ENCODE measurements at regions not wholly inside any gene's neighbourhood (a gene's known extent, or its start where the extent isn't known, plus 50 kb on each side); places are given as distances from the start of the nearest gene placed in this dataset.
"Not testable (repeated sequence)": the region's sequence is repeated elsewhere in the genome, so short reads cannot be mapped to it uniquely, and the experiment has no call there.

GRCh38 chr21:28132713-28133112, 860.0 kb downstream of the LTN1 start:
- H3K36me3 ChIP-seq = no peaks in the 10 kb centered on the region
- no peak for DNase-seq
- TF ChIP-seq POLR2A (IDR thresholded peaks at IDR 0.05) = no peak
- no peak for TF ChIP-seq CTCF (IDR thresholded peaks at IDR 0.05)
- no peaks in the 10 kb centered on the region for H3K4me1 ChIP-seq
- peaks cover 0 to 9% (median 0%) of the 10 kb centered on the region in 4 donors for H3K9me3 ChIP-seq
- H3K4me3 ChIP-seq = no peak overlapping the region
- H3K27me3 ChIP-seq = no peaks in the 10 kb centered on the region
- H3K27ac ChIP-seq = no peak overlapping the region

- Histone ChIP-seq H3K4me3 (no peak overlapping the region), H3K4me1 (no peaks in the 10 kb centered on the region), H3K27me3 (no peaks in the 10 kb centered on the region), H3K27ac (no peak overlapping the region), H3K36me3 (no peaks in the 10 kb centered on the region), H3K9me3 (peaks cover 0 to 9% (median 0%) of the 10 kb centered on the region in 4 donors)
- TF ChIP-seq POLR2A (IDR thresholded peaks at IDR 0.05) (no peak), CTCF (IDR thresholded peaks at IDR 0.05) (no peak)
- no peak for DNase-seq
Measured at GRCh38 chr21:28127175-28127785, 865.4 kb downstream of the LTN1 start.

GRCh38 chr21:28126521-28127174, 866.0 kb downstream of the LTN1 start:
- H3K27ac ChIP-seq = no peak overlapping the region
- TF ChIP-seq POLR2A (IDR thresholded peaks at IDR 0.05) (no peak), CTCF (IDR thresholded peaks at IDR 0.05) (no peak)
- H3K9me3 ChIP-seq = peaks cover 0 to 9% (median 0%) of the 10 kb centered on the region in 4 donors
- no peaks in the 10 kb centered on the region for H3K4me1 ChIP-seq
- no peaks in the 10 kb centered on the region for H3K27me3 ChIP-seq
- DNase-seq = no peak
- H3K4me3 ChIP-seq = no peak overlapping the region
- H3K36me3 ChIP-seq = no peaks in the 10 kb centered on the region

- TF ChIP-seq CTCF (IDR thresholded peaks at IDR 0.05) = no peak
- TF ChIP-seq POLR2A (IDR thresholded peaks at IDR 0.05) = no peak
- no peak for DNase-seq
- Histone ChIP-seq H3K9me3 (no peaks in the 10 kb centered on the region), H3K36me3 (no peaks in the 10 kb centered on the region), H3K27ac (no peak overlapping the region), H3K4me3 (no peak overlapping the region), H3K4me1 (no peaks in the 10 kb centered on the region), H3K27me3 (no peaks in the 10 kb centered on the region)
Measured at GRCh38 chr21:28124541-28124940, 868.1 kb downstream of the LTN1 start.

- no peak for DNase-seq
- no peak overlapping the region for H3K27ac ChIP-seq
- no peaks in the 10 kb centered on the region for H3K36me3 ChIP-seq
- no peaks in the 10 kb centered on the region for H3K9me3 ChIP-seq
- no peak overlapping the region for H3K4me3 ChIP-seq
- no peaks in the 10 kb centered on the region for H3K27me3 ChIP-seq
- H3K4me1 ChIP-seq = no peaks in the 10 kb centered on the region
- TF ChIP-seq POLR2A (IDR thresholded peaks at IDR 0.05) (no peak), CTCF (IDR thresholded peaks at IDR 0.05) (no peak)
Measured at GRCh38 chr21:28118570-28118969, 874.1 kb downstream of the LTN1 start.

GRCh38 chr21:28114986-28115385, 877.7 kb downstream of the LTN1 start:
- H3K4me1 ChIP-seq, DNase-seq, H3K9me3 ChIP-seq, H3K27ac ChIP-seq, H3K36me3 ChIP-seq, H3K4me3 ChIP-seq, H3K27me3 ChIP-seq: not testable (repeated sequence)
